GM23248 (cell line): ENCODE measurements at regions not wholly inside any gene's neighbourhood (a gene's known extent, or its start where the extent isn't known, plus 50 kb on each side); places are given as distances from the start of the nearest gene placed in this dataset.

Experiments
- DNase-seq: peaks from one replicate; pipeline ENCODE4 v3.0.0-alpha.2; 2015
- H2AFZ ChIP-seq: fragments of 200-600 bp; sonication (generic); 2 replicates; pipeline ENCODE4 v1.6.1; 2016; ENCODE audit warnings: antibody characterized with exemption
- H3F3A ChIP-seq: fragments of 200-600 bp; sonication (generic); 2 replicates; pipeline ENCODE4 v1.6.1; 2016; ENCODE audit warnings: mild to moderate bottlenecking, antibody characterized with exemption, mixed run types; ENCODE audit not compliant: insufficient read depth
- H3K27ac ChIP-seq: fragments of 200-600 bp; sonication (generic); 2 replicates; pipeline ENCODE4 v1.5.1; 2016; ENCODE audit warnings: mild to moderate bottlenecking
- H3K27me3 ChIP-seq: fragments of 200-600 bp; sonication (generic); replicated peaks from 2 replicates; pipeline ENCODE4 v1.6.1; 2016; ENCODE audit warnings: mild to moderate bottlenecking; ENCODE audit not compliant: insufficient read depth
- H3K36me3 ChIP-seq: fragments of 200-600 bp; sonication (generic); 2 replicates; pipeline ENCODE4 v1.6.1; 2016; ENCODE audit warnings: low read depth, mild to moderate bottlenecking
- H3K4me1 ChIP-seq: fragments of 200-600 bp; sonication (generic); 2 replicates; pipeline ENCODE4 v1.6.1; 2016; ENCODE audit warnings: mild to moderate bottlenecking; ENCODE audit not compliant: insufficient read depth
- H3K4me2 ChIP-seq: fragments of 200-600 bp; sonication (generic); one replicate; pipeline ENCODE4 v1.6.1; 2016; ENCODE audit warnings: mild to moderate bottlenecking; ENCODE audit not compliant: unreplicated experiment
- H3K4me3 ChIP-seq: fragments of 200-600 bp; sonication (generic); 2 replicates; pipeline ENCODE4 v1.5.1; 2016; ENCODE audit warnings: mild to moderate bottlenecking
- H3K79me2 ChIP-seq: fragments of 200-600 bp; sonication (generic); 2 replicates; pipeline ENCODE4 v1.6.1; 2016; ENCODE audit warnings: mild to moderate bottlenecking; ENCODE audit not compliant: insufficient read depth
- H3K9ac ChIP-seq: fragments of 200-600 bp; sonication (generic); 2 replicates; pipeline ENCODE4 v1.6.1; 2016; ENCODE audit warnings: mild to moderate bottlenecking
- H3K9me2 ChIP-seq: fragments of 200-600 bp; sonication (generic); 2 replicates; pipeline ENCODE4 v1.6.1; 2016; ENCODE audit warnings: mixed run types, mild to moderate bottlenecking, moderate library complexity; ENCODE audit not compliant: insufficient read depth
- H3K9me3 ChIP-seq: fragments of 200-600 bp; sonication (generic); one replicate; pipeline ENCODE4 v1.6.1; 2017; ENCODE audit warnings: low read depth
- H4K20me1 ChIP-seq: fragments of 200-600 bp; sonication (generic); 2 replicates; pipeline ENCODE4 v1.6.0; 2016; ENCODE audit not compliant: insufficient read depth
- EZH2 ChIP-seq: fragments of 200-600 bp; sonication (generic); IDR thresholded peaks from 2 replicates; pipeline ENCODE4 v1.6.1; 2018; ENCODE audit warnings: antibody characterized with exemption, mild to moderate bottlenecking; ENCODE audit not compliant: insufficient read depth, poor library complexity, severe bottlenecking
- EZH2phosphoT487 ChIP-seq: fragments of 200-600 bp; sonication (generic); IDR thresholded peaks from 2 replicates; pipeline ENCODE4 v1.6.1; 2018; ENCODE audit warnings: antibody characterized with exemption, moderate library complexity, mild to moderate bottlenecking, low read depth; ENCODE audit not compliant: insufficient read depth
- WGBS, 2 experiments: methylation state at CpG; one replicate each; pipeline ENCODE4 v1.1.6; 2015 to 2017; ENCODE audit warnings: low lambda C conversion rate in 2 of 2, low coverage in 1 of 2; ENCODE audit errors: missing lambda C conversion rate in 2 of 2; 5-methylcytosine and 5-hydroxymethylcytosine counted together
- in situ Hi-C: fragments of 300-500 bp; cut with MboI; formaldehyde crosslinking; loops from 2 replicates; pipeline ENCODE4 v1.15.0; 2020

- H3K36me3 ChIP-seq: no peaks in the 10 kb centered on the region
- no peaks in the 10 kb centered on the region for H3K9me3 ChIP-seq
- H2AFZ ChIP-seq: no peak overlapping the region
- no peak for TF ChIP-seq EZH2
- TF ChIP-seq EZH2phosphoT487: no peak
- H3K4me3 ChIP-seq: no peak overlapping the region
- no peak overlapping the region for H3K4me2 ChIP-seq
- H3K9me2 ChIP-seq: no peaks in the 10 kb centered on the region
- H4K20me1 ChIP-seq: no peaks in the 10 kb centered on the region
- no peaks in the 10 kb centered on the region; the same call in 1 of the 2 replicates for H3F3A ChIP-seq
- no peak for DNase-seq
- no peak overlapping the region for H3K27ac ChIP-seq
- no peak overlapping the region for H3K9ac ChIP-seq
- WGBS, 2 experiments: 94 to 99% methylated on average over 2 of the region's 2 CpGs
- no peaks in the 10 kb centered on the region for H3K79me2 ChIP-seq
- peaks cover 18% of the 10 kb centered on the region; the same call in 1 of the 2 replicates for H3K4me1 ChIP-seq
- no peaks in the 10 kb centered on the region for H3K27me3 ChIP-seq
- in situ Hi-C loops: no loop called here
Measured at GRCh38 chr1:234861024-234861620, 251.1 kb upstream of the IRF2BP2 start.

GRCh38 chr1:234858722-234859121 lies 248.7 kb upstream of the IRF2BP2 start:
- in situ Hi-C loops: no loop called here
- no peaks in the 10 kb centered on the region for H4K20me1 ChIP-seq
- 0 out of 2 replicates have a peak, but pooled peaks cover 8% of the 10 kb centered on the region for H3F3A ChIP-seq
- no peak for DNase-seq
- H3K9ac ChIP-seq: no peak overlapping the region
- H3K4me3 ChIP-seq: no peak overlapping the region
- H2AFZ ChIP-seq: no peak overlapping the region
- peaks cover 12% of the 10 kb centered on the region; the same call in 1 of the 2 replicates for H3K4me1 ChIP-seq
- H3K27ac ChIP-seq: no peak overlapping the region
- no peak for TF ChIP-seq EZH2
- no peak for TF ChIP-seq EZH2phosphoT487
- no peaks in the 10 kb centered on the region for H3K27me3 ChIP-seq
- H3K9me3 ChIP-seq: no peaks in the 10 kb centered on the region
- H3K36me3 ChIP-seq: no peaks in the 10 kb centered on the region
- H3K4me2 ChIP-seq: no peak overlapping the region
- H3K9me2 ChIP-seq: no peaks in the 10 kb centered on the region
- no peaks in the 10 kb centered on the region for H3K79me2 ChIP-seq

DNA sequence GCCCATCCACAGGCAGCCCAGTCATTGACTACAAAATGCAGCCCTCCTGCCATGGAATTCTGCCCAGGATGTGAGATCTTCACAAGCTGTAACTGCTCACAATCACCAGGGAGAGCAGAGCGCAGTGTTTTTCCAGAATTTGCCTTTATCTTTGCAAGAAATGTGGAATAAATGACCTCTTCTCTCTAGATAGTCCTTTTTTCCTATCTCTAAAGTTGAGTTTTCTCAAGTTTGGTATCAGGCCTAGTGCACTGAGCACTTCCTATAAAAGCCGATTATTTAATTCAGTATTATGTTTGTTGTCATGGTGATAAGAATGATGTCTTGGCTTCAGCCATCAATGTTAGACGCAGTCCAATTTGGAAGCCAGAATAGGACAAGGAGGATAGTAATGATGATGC lies 246.9 kb upstream of the IRF2BP2 start:
- Histone ChIP-seq H4K20me1 (no peaks in the 10 kb centered on the region), H3K9me2 (no peaks in the 10 kb centered on the region), H3K4me2 (no peak overlapping the region), H3K4me3 (no peak overlapping the region), H3K9me3 (no peaks in the 10 kb centered on the region), H3F3A (0 out of 2 replicates have a peak, but pooled peaks cover 8% of the 10 kb centered on the region), H3K9ac (no peak overlapping the region), H3K4me1 (no peaks in the 10 kb centered on the region), H3K79me2 (no peaks in the 10 kb centered on the region), H3K27me3 (no peaks in the 10 kb centered on the region), H2AFZ (no peak overlapping the region), H3K27ac (no peak overlapping the region), H3K36me3 (no peaks in the 10 kb centered on the region)
- DNase-seq: no peak
- no peak for TF ChIP-seq EZH2phosphoT487
- no peak for TF ChIP-seq EZH2
- WGBS, 2 experiments: 44 to 49% methylated on average over 3 of the region's 3 CpGs
- in situ Hi-C loops: no loop called here

GRCh38 chr1:234855851-234856250 lies 245.9 kb upstream of the IRF2BP2 start:
- DNase-seq: no peak
- H3K27me3 ChIP-seq: no peaks in the 10 kb centered on the region
- no peaks in the 10 kb centered on the region for H3K79me2 ChIP-seq
- H3K27ac ChIP-seq: no peak overlapping the region
- H3K4me2 ChIP-seq: no peak overlapping the region
- 98 to 100% methylated on average over 3 of the region's 3 CpGs for WGBS, 2 experiments
- H3K36me3 ChIP-seq: no peaks in the 10 kb centered on the region
- 0 out of 2 replicates have a peak, but pooled peaks cover 8% of the 10 kb centered on the region for H3F3A ChIP-seq
- no peak overlapping the region for H3K4me3 ChIP-seq
- H2AFZ ChIP-seq: no peak overlapping the region
- TF ChIP-seq EZH2 (no peak), EZH2phosphoT487 (no peak)
- H3K4me1 ChIP-seq: no peaks in the 10 kb centered on the region
- in situ Hi-C loops: no loop called here
- no peaks in the 10 kb centered on the region for H3K9me2 ChIP-seq
- H3K9me3 ChIP-seq: no peaks in the 10 kb centered on the region
- no peaks in the 10 kb centered on the region for H4K20me1 ChIP-seq
- H3K9ac ChIP-seq: no peak overlapping the region

DNA sequence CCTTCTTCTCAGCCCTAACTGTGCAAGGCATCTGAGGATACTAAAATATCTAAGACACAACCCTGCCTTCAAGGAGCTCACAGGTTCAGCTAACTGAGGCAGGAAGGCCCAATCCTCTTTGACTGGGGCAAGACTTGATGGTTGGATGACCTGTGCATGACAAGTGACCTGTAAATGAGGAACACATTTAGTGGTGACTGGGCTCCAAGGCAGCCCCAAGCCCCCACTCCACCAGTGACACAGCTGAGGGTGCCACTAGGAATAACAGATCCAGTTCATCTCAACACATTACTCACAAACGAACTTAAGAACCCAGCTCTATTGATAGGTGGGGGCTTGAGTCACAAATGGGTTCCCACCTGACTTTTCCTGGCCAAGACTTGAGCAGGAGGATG lies 244.7 kb upstream of the IRF2BP2 start:
- H3K4me1 ChIP-seq: peaks cover 2% of the 10 kb centered on the region
- 0 out of 2 replicates have a peak, but pooled peaks cover 8% of the 10 kb centered on the region for H3F3A ChIP-seq
- H3K9me3 ChIP-seq: no peaks in the 10 kb centered on the region
- no peak overlapping the region for H3K9ac ChIP-seq
- TF ChIP-seq EZH2phosphoT487: no peak
- no peak for TF ChIP-seq EZH2
- H3K4me3 ChIP-seq: no peak overlapping the region
- no peak overlapping the region for H2AFZ ChIP-seq
- in situ Hi-C loops: no loop called here
- no peak for DNase-seq
- H3K27ac ChIP-seq: no peak overlapping the region
- 80 to 87% methylated on average over 1 of the region's 1 CpG for WGBS, 2 experiments
- no peak overlapping the region for H3K4me2 ChIP-seq
- no peaks in the 10 kb centered on the region for H3K36me3 ChIP-seq
- H3K9me2 ChIP-seq: no peaks in the 10 kb centered on the region
- no peaks in the 10 kb centered on the region for H3K79me2 ChIP-seq
- H4K20me1 ChIP-seq: no peaks in the 10 kb centered on the region
- no peaks in the 10 kb centered on the region for H3K27me3 ChIP-seq
